ENCODE measurements at regions not wholly inside any gene's neighbourhood (a gene's known extent, or its start where the extent isn't known, plus 50 kb on each side); places are given as distances from the start of the nearest gene placed in this dataset.
"Not testable (repeated sequence)": the region's sequence is repeated elsewhere in the genome, so short reads cannot be mapped to it uniquely, and the experiment has no call there.

DNA sequence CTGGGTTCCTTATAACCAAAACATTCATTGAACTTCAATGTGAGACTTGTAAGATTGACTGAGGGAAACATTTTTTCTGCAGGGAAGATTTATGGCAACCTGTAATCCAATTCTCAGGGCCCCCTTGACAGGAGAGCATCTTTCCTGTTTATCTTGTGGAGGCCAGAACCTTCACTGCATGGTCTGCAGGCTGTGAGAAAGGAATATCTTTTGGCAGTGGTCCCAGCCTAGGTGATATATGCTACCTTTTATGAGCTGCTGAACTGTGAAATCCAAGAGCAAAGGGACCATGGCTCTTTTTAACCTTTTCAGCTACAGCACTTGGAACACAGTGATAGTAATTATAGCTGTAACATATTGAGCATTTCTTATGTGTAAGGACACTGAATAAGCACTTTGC lies 590.2 kb upstream of the B3GAT1 start:
- Histone ChIP-seq H3K4me1 (no peaks in the 10 kb centered on the region), H3K4me3 (no peak overlapping the region), H3K27me3 (peaks cover 0 to 19% (median 0%) of the 10 kb centered on the region in 9 donors), H3K36me3 (no peaks in the 10 kb centered on the region), H3K9me3 (no peaks in the 10 kb centered on the region), H3K27ac (no peak overlapping the region)
- intact Hi-C loops (cut with DNase I): no loop called here
- ATAC-seq (no peak), DNase-seq (no peak)
- TF ChIP-seq POLR2A (IDR thresholded peaks at IDR 0.05): no peak
- TF ChIP-seq CTCF (IDR thresholded peaks at IDR 0.05): no peak

DNA sequence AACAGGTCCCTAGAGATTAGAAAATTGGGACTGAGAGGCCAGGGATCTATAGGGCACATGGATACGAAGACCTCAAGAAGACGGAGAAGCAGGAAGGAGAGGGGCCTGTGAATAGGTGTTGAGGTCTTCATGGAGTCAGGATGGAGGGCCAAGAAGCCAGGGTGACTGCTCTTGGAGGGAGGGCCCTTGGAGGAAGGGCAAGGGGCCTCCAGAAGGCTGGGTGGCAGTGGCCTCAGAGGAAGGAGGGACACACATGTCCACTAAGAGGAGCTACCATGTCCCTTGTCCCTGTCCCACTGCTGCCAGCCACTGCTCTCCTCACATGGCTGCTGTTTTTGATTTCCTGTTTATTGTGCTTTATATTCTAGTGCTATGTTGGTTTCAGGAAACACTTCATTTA lies 589.5 kb upstream of the B3GAT1 start:
- DNase-seq (no peak), ATAC-seq (no peak)
- peaks cover 0 to 19% (median 0%) of the 10 kb centered on the region in 9 donors for H3K27me3 ChIP-seq
- TF ChIP-seq POLR2A (IDR thresholded peaks at IDR 0.05) (no peak), CTCF (IDR thresholded peaks at IDR 0.05) (no peak)
- WGBS, 4 donors: 85 to 98% (median 93%) methylated on average over 2 of the region's 2 CpGs
- H3K36me3 ChIP-seq: no peaks in the 10 kb centered on the region
- no peak overlapping the region for H3K4me3 ChIP-seq
- H3K9me3 ChIP-seq: no peaks in the 10 kb centered on the region
- H3K27ac ChIP-seq: no peak overlapping the region
- H3K4me1 ChIP-seq: no peaks in the 10 kb centered on the region
- intact Hi-C loops (cut with DNase I): no loop called here

GRCh38 chr11:135001065-135001464 lies 589.0 kb upstream of the B3GAT1 start:
- DNase-seq; H3K4me3 ChIP-seq; H3K36me3 ChIP-seq; intact Hi-C loops (cut with DNase I); ATAC-seq; H3K4me1 ChIP-seq; H3K27ac ChIP-seq; H3K9me3 ChIP-seq: not testable (repeated sequence)
- 65 to 79% (median 75%) methylated on average over 5 of the region's 5 CpGs for WGBS, 4 donors
- H3K27me3 ChIP-seq: peaks cover 0 to 18% (median 0%) of the 10 kb centered on the region in 9 donors

DNA sequence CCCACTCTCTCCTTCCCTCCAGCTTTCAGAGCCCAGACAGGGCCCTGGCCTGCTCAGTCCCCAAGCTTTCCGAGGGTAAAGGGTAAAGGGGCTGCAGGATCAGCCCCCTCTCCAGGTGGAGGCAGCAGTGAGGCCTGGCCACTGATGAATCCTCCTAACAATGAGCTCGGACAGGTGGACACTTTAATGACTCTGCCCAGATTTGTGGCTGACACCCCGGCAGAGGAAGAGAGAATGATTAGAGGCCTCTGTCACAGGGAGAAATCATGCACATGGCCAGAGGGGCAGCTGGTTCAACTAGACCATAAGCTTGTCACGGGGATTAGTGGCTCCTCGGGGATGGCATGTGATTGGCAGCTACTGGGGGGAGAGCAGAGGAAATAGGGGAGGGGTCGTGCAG lies 587.5 kb upstream of the B3GAT1 start:
- ATAC-seq (no peak), DNase-seq (no peak)
- H3K27me3 ChIP-seq: peaks cover 0 to 5% (median 0%) of the 10 kb centered on the region in 9 donors
- no peak for TF ChIP-seq CTCF (IDR thresholded peaks at IDR 0.05)
- TF ChIP-seq POLR2A (IDR thresholded peaks at IDR 0.05): no peak
- intact Hi-C loops (cut with DNase I): no loop called here
- H3K4me3 ChIP-seq: no peak overlapping the region
- H3K4me1 ChIP-seq: peaks cover 0 to 1% (median 0%) of the 10 kb centered on the region in 12 donors
- no peaks in the 10 kb centered on the region for H3K9me3 ChIP-seq
- 35 to 45% (median 42%) methylated on average over 6 of the region's 6 CpGs for WGBS, 4 donors
- H3K36me3 ChIP-seq: no peaks in the 10 kb centered on the region
- H3K27ac ChIP-seq: no peak overlapping the region

DNA sequence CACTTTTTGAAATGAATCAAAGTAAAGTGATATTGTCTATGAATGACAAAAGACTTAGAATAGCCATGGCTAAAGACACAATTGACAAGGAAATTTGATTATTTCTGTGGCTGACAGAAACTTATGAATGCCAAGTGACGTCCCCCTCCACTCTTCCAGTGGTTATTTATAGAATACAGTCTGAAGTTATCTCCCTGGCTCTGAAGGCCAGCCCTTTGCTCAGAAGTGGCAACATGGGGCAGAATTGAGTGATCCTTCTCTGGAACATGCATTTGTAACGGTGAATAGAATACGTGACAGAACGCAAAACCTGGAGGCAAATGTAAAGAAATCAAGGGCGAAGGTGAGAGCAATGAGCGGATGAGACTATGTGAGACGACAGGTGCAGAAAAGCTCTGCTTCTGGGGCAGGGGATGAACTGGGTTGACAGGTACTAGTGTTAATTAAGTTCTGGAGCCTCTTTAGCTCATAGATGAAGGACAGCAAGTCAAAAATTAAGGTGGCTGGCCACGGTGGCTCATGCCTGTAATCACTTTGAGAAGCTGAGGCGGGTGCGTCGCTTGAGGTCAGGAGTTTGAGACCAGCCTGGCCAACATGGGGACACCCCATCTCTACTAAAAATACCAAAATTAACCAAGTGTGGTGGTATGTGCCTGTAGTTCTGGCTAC lies 585.7 kb upstream of the B3GAT1 start:
- WGBS, 4 donors: 66 to 74% (median 70%) methylated on average over 11 of the region's 11 CpGs
- peaks cover 0 to 15% (median 0%) of the 10 kb centered on the region in 9 donors for H3K27me3 ChIP-seq
- TF ChIP-seq POLR2A (IDR thresholded peaks at IDR 0.05): no peak
- TF ChIP-seq CTCF (IDR thresholded peaks at IDR 0.05): no peak
- no peak overlapping the region for H3K27ac ChIP-seq
- no peak overlapping the region for H3K4me3 ChIP-seq
- no peaks in the 10 kb centered on the region for H3K9me3 ChIP-seq
- ATAC-seq: no peak
- H3K36me3 ChIP-seq: no peaks in the 10 kb centered on the region
- H3K4me1 ChIP-seq: peaks cover 0 to 3% (median 0%) of the 10 kb centered on the region in 12 donors
- DNase-seq: no peak
- intact Hi-C loops (cut with DNase I): no loop called here

Measured in heart left ventricle (tissue), 16 donors.